ENCODE measurements at regions not wholly inside any gene's neighbourhood (a gene's known extent, or its start where the extent isn't known, plus 50 kb on each side); places are given as distances from the start of the nearest gene placed in this dataset.

DNA sequence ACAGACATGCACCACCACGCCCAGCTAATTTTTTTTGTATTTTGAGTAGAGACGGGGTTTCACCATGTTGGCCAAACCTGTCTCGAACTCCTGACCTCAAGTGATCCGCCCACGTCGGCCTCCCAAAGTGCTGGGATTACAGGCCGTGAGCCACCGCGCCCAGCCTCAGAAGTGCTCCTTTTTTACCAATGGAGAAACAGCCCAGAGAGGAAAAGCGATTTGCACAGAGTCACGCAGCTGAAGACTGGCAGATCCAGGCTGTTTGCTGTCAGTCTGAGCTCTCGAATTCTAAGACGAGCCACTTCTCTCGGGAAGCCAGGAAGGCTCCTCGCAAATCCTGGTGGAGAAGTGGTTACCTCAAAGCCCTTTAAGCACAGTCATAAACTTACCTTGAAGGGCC is 57.4 kb upstream of the SDK1 start:
- TF ChIP-seq, protein P1, sequence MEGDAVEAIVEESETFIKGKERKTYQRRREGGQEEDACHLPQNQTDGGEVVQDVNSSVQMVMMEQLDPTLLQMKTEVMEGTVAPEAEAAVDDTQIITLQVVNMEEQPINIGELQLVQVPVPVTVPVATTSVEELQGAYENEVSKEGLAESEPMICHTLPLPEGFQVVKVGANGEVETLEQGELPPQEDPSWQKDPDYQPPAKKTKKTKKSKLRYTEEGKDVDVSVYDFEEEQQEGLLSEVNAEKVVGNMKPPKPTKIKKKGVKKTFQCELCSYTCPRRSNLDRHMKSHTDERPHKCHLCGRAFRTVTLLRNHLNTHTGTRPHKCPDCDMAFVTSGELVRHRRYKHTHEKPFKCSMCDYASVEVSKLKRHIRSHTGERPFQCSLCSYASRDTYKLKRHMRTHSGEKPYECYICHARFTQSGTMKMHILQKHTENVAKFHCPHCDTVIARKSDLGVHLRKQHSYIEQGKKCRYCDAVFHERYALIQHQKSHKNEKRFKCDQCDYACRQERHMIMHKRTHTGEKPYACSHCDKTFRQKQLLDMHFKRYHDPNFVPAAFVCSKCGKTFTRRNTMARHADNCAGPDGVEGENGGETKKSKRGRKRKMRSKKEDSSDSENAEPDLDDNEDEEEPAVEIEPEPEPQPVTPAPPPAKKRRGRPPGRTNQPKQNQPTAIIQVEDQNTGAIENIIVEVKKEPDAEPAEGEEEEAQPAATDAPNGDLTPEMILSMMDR (IDR thresholded peaks at IDR 0.05): no peak
- TF ChIP-seq POLR2A (IDR thresholded peaks at IDR 0.05): no peak
